ENCODE measurements at regions not wholly inside any gene's neighbourhood (a gene's known extent, or its start where the extent isn't known, plus 50 kb on each side); places are given as distances from the start of the nearest gene placed in this dataset.

DNA sequence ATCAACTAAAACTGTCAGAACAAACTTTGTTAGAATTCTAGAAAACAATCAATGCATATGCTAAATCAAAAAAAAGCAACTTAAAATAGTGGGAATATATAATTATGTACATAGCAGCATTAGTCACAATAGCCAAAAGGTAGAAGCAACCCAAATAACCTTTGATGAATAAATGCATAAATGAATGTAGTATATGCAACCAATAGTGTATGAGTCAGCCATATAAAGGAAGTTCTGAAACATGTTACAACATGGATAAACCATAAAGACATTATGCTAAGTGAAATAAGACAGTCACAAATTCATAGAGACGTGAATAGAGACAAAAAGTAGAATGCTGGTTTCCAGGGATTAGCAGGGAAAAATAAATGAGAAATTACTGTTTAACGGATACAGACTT, 762.8 kb upstream of the INTU start:
- no peak for TF ChIP-seq POLR2A (IDR thresholded peaks at IDR 0.05)
- TF ChIP-seq, protein P1, sequence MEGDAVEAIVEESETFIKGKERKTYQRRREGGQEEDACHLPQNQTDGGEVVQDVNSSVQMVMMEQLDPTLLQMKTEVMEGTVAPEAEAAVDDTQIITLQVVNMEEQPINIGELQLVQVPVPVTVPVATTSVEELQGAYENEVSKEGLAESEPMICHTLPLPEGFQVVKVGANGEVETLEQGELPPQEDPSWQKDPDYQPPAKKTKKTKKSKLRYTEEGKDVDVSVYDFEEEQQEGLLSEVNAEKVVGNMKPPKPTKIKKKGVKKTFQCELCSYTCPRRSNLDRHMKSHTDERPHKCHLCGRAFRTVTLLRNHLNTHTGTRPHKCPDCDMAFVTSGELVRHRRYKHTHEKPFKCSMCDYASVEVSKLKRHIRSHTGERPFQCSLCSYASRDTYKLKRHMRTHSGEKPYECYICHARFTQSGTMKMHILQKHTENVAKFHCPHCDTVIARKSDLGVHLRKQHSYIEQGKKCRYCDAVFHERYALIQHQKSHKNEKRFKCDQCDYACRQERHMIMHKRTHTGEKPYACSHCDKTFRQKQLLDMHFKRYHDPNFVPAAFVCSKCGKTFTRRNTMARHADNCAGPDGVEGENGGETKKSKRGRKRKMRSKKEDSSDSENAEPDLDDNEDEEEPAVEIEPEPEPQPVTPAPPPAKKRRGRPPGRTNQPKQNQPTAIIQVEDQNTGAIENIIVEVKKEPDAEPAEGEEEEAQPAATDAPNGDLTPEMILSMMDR (IDR thresholded peaks at IDR 0.05): no peak

All from lower leg skin (tissue), 3 donors.